NCI-H1092 (cell line): ENCODE measurements at regions not wholly inside any gene's neighbourhood (a gene's known extent, or its start where the extent isn't known, plus 50 kb on each side); places are given as distances from the start of the nearest gene placed in this dataset.
"Not testable (repeated sequence)": the region's sequence is repeated elsewhere in the genome, so short reads cannot be mapped to it uniquely, and the experiment has no call there.

Source experiments
- DNase-seq: peaks from one replicate; lab custom pipeline; 2025; lab: John Stamatoyannopoulos, UW

DNA sequence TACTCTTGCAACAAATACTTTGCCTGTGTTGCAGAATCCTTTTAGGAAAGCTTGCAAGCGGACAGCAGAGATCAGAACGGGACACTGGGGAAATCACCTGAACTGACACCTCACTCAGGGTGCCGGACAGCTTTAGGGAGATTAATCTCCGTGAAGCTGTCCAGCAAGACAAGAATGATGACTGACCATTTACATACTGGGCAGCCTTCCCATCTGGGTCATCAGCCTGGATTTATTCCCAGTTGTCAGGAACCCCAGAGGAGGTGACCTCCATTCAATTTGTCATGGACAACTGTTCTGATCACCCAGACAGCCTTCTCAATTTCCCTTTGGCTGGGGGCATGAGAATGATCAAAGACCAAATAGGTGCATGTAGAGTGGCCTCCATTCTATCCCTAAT lies 93.0 kb upstream of the EGFL6 start:
- DNase-seq, result no peak

DNA sequence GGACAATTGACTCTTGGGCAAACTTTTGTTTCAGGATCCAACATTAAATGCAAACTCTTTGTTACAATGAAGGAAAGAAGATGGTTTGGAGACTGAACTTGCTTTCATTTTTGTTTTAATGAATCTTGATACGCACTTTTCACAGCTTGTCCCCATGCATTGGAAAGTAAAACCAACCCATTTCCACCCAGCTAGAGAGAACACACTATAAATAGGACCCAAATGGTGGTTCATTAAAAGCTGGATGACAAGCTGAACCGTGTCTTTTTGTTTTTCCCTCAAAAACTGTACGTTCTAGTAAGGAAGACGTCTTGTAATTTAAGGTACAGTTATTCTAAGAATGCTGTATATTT lies 95.3 kb upstream of the EGFL6 start:
- no peak for DNase-seq

DNA sequence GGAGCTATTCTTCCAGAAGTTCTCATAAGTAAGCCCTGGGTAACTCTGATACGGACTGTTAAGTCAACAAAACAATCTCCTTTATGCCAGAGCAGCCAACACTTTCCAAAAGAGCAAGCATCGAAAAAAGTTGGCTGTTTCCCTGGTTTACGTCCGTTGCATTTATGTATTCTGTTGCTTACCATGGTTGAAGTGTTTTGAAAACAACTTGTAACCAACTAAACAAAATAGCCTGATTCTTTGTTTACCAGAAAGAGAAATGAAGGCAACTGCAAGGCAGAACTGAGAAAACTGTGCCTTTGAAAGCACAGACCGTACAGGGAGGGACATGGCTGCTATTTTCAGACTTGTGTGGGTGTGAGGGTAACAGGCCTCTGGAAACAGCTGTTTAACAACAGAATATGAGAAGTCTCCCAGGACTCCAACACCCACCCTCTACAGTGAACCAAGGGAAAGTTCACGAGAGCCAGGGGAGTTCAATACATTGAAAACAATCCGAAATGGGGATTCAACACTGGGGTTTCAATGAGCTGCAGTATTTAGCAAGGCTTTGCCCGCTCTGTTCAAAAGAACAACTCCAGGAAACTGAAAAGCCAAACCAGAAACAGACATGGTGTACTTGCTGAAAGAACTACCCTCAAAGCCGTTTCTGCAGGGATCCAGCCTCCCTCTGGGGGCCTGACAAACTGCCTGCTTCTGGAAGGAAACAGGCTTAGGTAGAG lies 95.8 kb upstream of the EGFL6 start:
- DNase-seq, result no peak

DNA sequence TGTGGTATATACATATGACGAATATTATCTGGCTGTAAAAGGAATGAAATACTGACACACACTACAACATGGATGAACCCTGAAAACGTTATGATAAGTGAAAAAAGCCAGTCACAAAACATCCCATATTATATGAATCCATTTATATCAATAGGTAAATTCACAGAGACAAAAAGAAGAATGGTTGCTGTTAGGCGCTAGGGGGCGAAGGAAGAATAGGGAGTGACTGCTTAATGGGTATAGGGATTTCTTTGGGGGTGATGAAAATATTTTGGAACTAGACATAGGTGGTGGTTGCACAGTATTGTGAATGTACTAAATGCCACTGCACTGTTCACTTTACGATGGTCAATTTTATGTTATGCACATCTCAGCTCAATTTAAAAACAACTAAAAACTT lies 96.4 kb upstream of the EGFL6 start:
- DNase-seq, result no peak

DNA sequence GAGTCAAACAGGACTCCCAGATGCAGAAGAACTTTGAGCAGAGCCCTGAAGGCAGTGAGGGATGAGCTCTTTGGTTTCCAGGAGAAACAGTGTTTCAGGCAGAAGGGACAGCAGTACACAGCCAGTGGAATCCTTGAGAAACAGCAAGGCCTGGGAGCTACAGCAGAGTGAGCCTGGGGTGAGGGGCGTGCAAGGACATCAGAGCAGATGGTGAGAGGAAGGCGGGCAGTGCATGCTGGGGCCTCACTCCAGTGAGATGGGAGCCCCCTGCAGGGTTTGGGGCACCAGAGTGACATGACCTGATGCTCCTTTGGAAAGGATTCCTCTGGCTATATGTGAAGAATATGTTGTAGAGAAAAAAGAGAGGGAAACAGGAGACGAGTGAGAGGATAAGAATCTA lies 98.1 kb upstream of the EGFL6 start:
- DNase-seq, result no peak

DNA sequence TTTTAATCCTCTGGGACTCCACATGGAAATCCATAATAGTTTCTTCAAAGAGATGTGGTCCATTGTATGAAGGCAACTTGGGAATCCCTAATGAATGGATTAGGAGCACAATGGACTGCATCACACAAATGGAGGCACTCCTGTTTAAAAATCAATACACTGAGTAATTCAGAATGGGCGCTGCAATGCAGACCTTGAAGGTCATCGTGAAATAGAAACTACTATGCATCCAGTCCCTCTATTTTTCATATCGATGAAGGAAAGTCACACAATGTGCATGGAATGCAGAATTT lies 98.8 kb upstream of the EGFL6 start:
- DNase-seq, result no peak

DNA sequence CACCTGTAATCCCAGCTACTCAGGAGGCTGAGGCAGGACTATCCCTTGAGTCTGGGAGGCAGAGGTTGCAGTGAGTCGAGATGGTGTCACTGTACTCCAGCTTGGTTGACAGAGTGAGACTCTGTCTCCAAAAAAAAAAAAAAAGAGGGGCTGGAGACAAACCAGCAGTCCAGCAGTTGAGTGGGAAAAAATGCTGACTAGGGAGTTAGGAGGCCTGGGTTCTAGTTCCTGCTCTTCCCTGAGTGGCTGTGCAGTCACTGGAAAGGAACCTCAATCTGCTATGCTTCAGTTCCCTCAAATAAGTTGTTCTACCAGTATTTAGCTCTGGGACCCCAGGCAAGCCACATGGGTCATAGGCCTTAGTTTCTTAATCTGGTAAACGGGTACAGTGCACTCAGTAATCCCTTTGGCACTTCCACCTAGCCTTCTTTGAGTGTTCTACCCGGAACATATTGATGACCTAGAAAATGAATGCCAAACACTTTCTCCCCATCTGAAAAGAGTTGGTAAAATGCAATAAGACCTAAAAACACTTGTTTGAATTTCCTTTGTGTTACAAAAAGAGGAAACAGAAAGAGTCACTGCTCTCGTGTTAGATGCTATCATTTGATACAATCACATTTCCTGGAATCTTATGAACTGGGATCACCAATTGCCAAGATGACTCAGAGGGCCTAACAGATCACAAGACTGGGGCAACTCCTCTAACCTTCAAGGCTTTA lies 99.3 kb upstream of the EGFL6 start:
- DNase-seq, result no peak

DNA sequence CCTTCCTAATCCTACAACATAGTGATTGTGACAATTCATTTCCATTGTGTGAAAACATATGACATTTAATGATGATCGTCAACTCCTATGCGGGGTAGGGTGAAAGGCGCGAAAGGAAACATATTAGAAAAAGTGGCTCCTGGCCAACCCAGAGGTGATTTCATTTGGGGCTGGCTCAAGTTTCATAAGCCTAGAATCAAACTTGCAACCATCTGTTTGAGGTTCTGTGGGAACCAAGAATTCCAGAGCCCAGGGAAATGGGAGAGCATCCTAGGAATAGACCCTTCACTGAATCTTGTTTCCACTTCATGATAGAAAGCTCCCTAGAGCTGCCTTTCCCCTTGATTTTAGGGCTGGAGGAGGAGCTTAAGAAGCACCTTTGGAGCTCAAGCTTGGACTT lies 101.3 kb upstream of the EGFL6 start:
- DNase-seq, result no peak

DNA sequence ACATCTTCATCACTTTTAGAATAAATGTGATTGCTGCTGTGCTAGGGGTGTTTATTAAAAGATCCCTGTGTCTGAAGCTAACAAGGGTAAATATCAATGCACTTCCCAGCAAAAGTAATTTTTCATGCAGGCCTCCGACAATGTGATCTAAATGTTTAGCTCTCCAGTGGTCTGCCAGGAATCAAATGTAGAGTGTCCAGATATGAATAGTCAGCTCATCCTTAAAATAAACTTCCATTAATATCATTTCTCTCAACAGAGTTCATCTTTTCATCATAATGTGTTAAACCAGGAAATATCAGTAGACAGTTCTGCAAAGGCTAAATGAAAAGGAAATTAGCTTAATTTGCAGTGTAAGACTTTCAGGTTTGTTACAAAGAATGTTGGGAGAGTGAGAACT lies 102.2 kb upstream of the EGFL6 start:
- no peak for DNase-seq

DNA sequence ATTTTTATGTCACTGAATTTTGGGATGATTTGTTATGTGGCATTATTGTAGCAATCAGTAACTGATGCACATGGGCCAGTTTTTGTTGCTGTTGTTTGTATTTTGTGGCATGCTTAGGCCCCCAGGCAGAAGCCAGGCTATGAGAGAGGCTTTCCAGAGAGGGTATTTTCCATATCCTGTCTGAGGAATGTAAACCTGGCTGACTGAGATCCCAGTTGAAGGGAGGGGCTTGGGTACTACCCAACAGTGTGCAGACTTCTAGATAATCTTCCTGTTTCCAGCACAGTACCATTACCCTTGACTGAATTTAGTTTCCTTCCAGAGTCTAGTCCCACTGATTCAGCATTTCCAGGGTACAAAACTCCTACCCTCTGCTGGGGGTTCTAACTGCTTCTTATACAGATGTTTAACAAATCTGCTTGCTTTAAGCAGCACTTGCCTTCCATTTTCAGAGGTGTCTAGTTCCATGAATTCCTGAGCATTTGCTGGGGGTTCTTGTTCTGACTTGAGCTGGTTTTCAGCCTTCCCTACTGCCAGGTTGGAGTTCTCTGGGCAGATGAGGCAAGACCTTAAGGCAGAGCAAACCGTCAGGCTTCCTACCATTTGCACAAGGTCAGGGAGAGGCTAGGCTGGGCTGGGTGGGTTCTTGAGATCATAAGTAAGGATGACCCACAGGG lies 104.7 kb upstream of the EGFL6 start:
- no peak for DNase-seq

DNA sequence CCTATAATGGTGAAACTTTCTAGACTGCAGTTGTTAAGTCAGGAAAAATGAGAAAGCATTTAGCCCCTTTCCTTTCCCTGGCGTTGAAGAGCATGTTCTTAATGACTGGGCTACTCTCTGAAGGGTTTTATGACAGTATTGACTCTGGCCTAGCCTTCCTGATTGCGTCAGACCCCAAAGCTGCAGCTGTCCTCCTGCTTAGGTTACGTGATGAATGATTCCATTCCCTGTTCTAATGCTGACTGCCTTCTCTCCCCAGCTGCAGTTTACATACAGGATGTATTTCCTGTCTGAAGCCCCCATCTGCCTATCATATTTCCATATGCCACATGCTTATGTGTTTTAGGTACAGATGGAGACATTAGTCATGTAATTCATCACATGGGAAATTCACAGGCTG lies 105.8 kb upstream of the EGFL6 start:
- DNase-seq, result peak; percentile 85

DNA sequence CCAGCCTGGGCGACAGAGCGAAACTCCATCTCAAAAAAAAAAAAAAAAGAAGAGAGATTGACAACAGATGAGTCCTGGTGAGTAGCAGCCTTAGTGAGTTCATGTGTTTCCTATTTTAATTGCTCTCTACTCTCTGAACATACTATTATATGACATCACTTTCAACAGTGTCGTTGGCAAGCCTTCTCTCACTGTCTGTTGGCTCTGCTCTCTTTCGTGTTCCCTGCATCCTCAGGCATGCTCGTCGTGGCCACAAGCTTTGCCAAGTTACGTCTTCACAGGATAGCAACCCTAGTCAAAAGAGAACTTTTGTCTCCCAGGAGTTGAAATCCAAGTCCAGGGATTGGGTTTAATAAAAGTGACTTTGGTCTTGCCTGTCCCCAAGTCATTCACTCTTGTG lies 117.1 kb upstream of the EGFL6 start:
- DNase-seq, result no peak

DNA sequence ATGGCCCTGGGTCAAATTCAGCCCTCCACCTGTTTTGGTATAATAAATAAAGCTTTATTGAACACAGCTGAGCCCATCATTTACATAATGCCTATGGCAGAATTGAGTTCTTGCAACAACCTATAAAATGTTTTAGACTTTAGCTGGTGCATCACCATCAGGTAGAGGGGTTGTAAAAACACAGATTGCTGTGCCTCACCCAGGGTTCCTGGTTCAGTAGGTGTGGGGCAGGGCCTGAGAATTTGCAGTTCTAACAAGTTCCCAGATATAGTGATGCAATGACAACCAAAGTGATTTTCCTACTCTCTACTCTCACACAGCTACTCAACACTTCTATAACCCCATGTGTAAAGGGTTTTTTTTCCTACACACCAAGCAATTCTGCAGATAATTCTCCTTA lies 120.0 kb upstream of the EGFL6 start:
- no peak for DNase-seq

DNA sequence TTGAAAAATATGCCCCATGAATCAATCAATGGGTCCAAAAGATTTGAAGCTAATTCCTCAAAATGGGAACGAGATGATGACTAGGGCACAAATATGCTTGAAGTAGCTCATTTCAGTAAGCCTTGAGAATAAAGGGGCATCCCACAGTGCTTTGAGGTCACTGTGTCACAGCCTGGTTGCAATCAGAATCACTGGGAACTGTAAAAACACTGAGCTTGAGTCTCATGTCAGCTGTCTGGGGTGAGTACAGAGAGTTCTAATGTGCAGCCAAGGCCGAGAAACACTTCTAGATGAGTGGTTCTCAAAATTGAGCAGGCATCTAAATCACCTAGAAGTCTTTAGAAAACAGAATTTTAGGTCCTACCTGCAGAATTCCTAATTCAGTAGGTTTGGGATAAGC lies 120.5 kb upstream of the EGFL6 start:
- no peak for DNase-seq

DNA sequence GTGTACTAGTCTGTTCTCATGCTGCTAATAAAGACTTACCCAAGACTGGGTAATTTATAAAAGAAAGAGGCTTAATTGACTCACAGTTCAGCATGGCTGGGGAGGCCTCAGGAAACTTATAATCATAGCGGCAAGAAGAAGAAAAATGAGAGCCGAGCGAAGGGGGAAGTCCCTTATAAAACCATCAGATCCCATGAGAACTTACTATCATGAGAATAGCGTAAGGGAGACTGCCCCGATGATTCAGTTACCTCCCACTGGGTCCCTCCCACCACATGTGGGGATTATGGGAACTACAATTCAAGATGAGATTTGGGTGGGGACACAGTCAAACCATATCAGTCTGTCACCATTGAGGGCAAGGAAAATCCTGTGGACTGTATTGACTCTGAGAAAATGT lies 121.8 kb upstream of the ATXN3L start:
- not testable (repeated sequence) for DNase-seq

DNA sequence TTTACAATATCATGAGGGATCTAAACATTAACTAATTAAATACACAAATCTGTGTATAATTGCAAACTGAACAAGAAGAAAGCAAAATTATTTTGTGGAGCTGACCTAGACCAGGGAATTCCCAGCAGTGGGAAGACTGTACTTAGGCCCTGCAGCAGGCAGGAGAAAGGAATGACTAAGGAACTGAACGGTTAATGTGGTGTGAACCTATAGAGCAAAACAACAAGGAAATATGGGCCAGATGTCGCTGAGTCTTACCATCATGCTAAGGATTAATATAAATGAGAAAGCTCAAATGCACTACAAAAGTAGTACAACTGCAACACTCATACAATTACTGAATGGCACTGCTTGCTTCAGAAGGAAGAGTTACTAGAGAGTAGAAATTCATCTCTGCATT lies 120.3 kb upstream of the ATXN3L start:
- DNase-seq, result no peak

DNA sequence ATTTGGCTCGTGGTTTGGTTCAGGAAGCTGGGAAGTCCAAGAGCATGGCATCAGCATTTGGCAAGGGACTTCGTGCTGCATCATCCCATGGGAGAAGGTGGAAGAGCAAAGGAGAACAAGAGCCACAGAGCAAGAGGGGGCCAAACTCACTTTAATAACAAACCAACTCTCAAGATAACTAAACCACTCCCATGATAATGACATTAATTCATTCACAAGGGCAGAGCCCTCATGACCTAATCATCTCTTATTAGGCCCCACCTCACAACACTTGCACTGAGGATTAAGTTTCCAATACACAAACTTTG lies 113.4 kb upstream of the ATXN3L start:
- DNase-seq, result no peak

DNA sequence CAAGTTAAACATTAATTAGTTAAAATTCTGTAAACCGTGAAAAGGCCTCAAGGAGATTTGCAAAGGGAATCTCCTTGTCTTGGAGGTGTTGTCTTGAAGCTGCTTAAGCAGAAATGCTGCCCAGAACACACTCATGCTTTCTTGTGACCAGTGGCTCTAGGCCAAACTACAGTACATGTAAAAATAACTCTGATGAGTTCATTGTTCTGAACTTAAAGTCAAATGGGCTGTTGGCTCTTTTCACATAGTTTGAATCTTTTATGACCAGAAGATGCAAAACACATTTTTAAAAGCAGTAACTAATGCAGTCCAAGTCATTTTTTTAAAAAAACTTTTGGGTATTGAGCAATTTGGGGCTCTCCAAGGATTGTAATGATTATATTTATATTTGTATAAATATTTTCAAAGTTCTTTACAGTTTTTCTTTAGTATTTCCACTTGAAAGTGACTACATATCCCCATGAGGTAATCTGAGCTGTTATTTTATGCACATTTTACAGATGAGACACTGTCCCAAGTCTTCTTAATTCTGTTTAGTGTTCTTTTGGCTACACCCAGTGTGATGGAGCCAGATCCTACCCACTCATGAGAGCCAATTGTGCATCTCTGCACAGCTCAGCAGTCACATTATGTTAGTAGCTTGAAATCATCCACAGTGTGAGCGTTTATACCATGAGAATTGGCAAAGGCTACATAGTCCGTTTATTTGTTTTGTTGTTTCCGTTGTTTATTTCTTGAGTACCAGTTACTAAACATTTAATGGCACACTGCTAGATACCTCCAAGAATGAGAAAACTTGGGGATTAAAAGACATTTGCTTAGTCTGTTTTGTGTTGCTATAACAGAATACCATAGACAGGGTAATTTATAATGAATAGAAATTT lies 112.8 kb upstream of the ATXN3L start:
- no peak for DNase-seq

DNA sequence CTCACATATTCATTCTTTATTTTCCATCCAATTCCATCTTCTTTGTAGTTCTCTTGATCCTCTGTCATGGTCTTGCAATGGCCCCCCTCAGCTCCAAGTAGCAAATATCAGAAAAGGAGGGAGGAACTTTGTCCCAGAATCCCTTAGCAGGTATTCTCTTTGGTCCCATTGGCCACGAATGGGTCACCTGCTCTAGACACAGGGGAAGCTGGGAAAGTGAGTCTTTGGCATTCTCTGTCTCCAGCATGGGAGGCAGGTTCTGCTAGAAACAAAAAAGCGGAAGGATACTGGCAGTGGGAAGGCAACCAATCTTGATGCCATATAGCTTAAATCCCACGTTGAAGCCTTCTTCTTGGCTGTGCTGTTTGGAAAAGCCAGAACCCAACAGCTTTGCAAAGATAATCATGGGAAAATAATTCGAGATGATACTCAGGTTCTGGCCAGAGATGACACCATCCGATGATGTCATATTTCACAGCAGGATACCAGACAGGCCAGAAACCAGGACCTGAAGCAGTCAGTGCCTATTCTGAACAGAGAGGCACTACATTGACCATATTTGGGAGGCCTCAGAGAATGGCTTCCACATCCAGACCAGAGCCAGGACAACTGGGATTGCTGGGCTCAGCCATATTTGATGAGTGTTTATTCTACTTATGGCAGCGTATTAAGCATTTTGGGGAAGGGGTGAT lies 110.4 kb upstream of the ATXN3L start:
- DNase-seq, result no peak

DNA sequence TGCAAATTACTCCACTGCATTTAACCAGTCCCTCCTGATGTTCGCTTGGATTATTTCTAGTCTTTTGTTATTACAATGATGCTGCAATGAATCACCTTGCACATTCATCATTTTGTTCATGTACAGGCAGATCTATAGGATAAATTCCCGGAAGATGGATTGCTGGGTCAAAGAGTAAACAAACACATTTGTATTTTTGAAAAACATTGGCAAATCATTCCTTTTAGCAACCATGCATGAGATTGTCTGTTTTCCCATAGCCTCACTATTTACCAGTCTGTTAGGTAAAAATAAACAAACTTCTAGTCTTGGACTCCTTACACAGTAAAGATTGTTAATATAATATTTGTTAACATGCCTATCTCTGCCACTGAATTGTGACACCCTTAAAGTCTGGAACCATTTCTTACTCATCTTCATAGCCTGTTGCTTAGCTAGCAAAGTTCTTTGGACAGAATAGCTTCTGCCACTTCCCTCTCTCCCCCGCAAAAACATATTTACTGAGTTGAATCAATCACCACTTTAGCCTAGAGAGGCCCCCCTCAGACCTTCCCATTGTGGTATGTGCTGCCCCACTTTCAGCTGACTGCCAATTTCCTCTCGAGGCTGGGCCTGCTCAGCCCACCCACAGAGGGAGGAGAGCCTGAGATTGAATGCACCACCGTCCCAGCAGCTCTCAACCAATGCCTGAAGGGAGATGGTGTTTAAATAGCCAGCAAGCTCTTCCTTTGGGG lies 108.4 kb upstream of the ATXN3L start:
- DNase-seq, result no peak

DNA sequence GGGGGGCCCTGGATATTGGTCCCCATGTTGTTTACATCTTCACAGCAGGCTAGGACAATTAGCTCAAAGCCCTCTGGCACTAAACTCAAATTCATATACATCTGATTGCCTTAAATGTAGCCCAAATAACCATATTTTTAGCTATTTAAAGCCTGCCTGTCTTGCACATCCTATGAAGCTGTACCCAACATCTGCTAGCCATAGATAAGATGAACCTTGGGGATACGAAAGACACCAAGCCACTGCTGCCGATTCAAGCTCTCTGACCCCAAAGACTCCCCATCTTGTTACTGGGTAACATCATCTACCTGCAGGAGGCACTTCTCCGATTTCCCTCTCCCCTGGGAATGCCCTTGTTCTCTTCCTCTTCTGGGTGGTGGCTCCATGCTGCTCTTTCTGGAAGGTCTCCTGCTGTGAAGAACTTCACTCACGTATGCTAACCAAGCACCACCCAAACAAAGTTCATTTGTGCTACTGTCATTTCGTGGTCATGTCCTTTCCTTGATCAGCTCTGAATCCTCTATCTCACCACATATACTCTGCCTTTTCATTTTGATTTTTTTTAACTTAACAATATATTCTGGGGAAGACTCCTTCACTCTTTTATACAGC lies 107.7 kb upstream of the ATXN3L start:
- no peak for DNase-seq
